Ovary (tissue), 7 donors: ENCODE measurements at regions not wholly inside any gene's neighbourhood (a gene's known extent, or its start where the extent isn't known, plus 50 kb on each side); places are given as distances from the start of the nearest gene placed in this dataset.

Experiments used
- DNase-seq, 5 donors: peaks; one replicate each; pipeline ENCODE4 v3.0.0-alpha.2; 2019 to 2020
- H3K27ac ChIP-seq, 2 donors: fragments of 200-600 bp; one replicate each; pipeline versions ENCODE4 v1.5.1 to v1.8.0; 2019 to 2022
- H3K27me3 ChIP-seq: fragments of 200-600 bp; one replicate; pipeline ENCODE4 v1.8.0; 2022
- H3K36me3 ChIP-seq: fragments of 200-600 bp; sonication (generic); one replicate; pipeline ENCODE4 v1.5.1; 2019
- H3K4me1 ChIP-seq: one replicate; pipeline ENCODE4 v1.8.1; 2013; ENCODE audit warnings: mild to moderate bottlenecking, moderate library complexity; ENCODE audit not compliant: insufficient read depth
- H3K4me3 ChIP-seq: fragments of 200-600 bp; sonication (generic); one replicate; pipeline ENCODE4 v1.5.1; 2017
- H3K9me3 ChIP-seq, 2 donors: fragments of 200-600 bp in 1 of 2; sonication (generic) in 1 of 2; one replicate each; pipeline versions ENCODE4 v1.5.1 to v1.8.1; 2013 to 2019; ENCODE audit warnings: mild to moderate bottlenecking in 1 of 2, moderate library complexity in 1 of 2
- CTCF ChIP-seq, 3 donors: fragments of 450-650 bp in 2 of 3; fragments of 200-600 bp in 1 of 3; IDR thresholded peaks; one replicate each; pipeline versions ENCODE4 v1.5.1 to v1.8.0; 2016 to 2022; ENCODE audit warnings: antibody characterized with exemption in 3 of 3, mild to moderate bottlenecking in 1 of 3
- EP300 ChIP-seq: sonication (generic); formaldehyde crosslinking; IDR thresholded peaks from one replicate; pipeline ENCODE4 v1.6.1; 2017; ENCODE audit warnings: antibody characterized with exemption
- POLR2A ChIP-seq: fragments of 450-650 bp; IDR thresholded peaks from one replicate; pipeline ENCODE4 v1.6.1; 2017; ENCODE audit warnings: antibody characterized with exemption, mild to moderate bottlenecking, moderate library complexity
- WGBS, 3 donors: extraction: QIAGEN DNeasy Blood & Tissue Kit in 1 of 3; methylation state at CpG; one replicate each; pipeline versions ENCODE4 v1.1.5 to v1.1.7; 2013 to 2017; 5-methylcytosine and 5-hydroxymethylcytosine counted together
- intact Hi-C, 4 donors: fragments of 100-400 bp; cut with DNase I; formaldehyde crosslinking; loops; one replicate each; pipeline versions ENCODE4 v1.11.0 to v1.15.1; 2022 to 2023
- donor health status: DM: no; HTN: no; CAD: no; lungs with moderate emphysema.
- donor health status: DM: no; HTN: no; CAD: no.
- donor health status: Bipolar disorder and iron deficiency.
- donor health status: DM: no; HTN: no; CAD: no.
- donor health status: DM: yes; HTN: yes; CAD: no.

GRCh38 chr5:86748538-86749105 lies 130.9 kb downstream of the COX7C start:
- intact Hi-C loops, result no loop called here
- TF ChIP-seq CTCF (IDR thresholded peaks at IDR 0.05) (no peak), EP300 (no peak), POLR2A (no peak)
- 40 to 57% (median 53%) methylated on average over 3 of the region's 3 CpGs for WGBS, 3 donors

GRCh38 chr5:86749841-86750240 lies 132.1 kb downstream of the COX7C start:
- TF ChIP-seq EP300 (no peak), CTCF (IDR thresholded peaks at IDR 0.05) (no peak), POLR2A (no peak)
- no peak for DNase-seq
- Histone ChIP-seq H3K9me3 (no peaks in the 10 kb centered on the region), H3K4me1 (no peaks in the 10 kb centered on the region), H3K27ac (no peak overlapping the region), H3K27me3 (no peaks in the 10 kb centered on the region), H3K4me3 (no peak overlapping the region), H3K36me3 (no peaks in the 10 kb centered on the region)
- intact Hi-C loops, result no loop called here

More at GRCh38 chr5:86748538-86749105, 130.9 kb downstream of the COX7C start:
- Histone ChIP-seq H3K4me3 (no peak overlapping the region), H3K27ac (no peak overlapping the region), H3K36me3 (no peaks in the 10 kb centered on the region), H3K27me3 (no peaks in the 10 kb centered on the region), H3K4me1 (no peaks in the 10 kb centered on the region), H3K9me3 (no peaks in the 10 kb centered on the region)
- DNase-seq, result no peak

GRCh38 chr5:86756839-86757238 lies 139.1 kb downstream of the COX7C start:
- Histone ChIP-seq H3K36me3 (no peaks in the 10 kb centered on the region), H3K27me3 (no peaks in the 10 kb centered on the region), H3K4me1 (no peaks in the 10 kb centered on the region), H3K9me3 (no peaks in the 10 kb centered on the region), H3K27ac (no peak overlapping the region), H3K4me3 (no peak overlapping the region)
- no peak for DNase-seq
- intact Hi-C loops, result no loop called here
- no peak for TF ChIP-seq EP300
- TF ChIP-seq POLR2A, result no peak
- no peak for TF ChIP-seq CTCF (IDR thresholded peaks at IDR 0.05)
- WGBS, 3 donors, result 92 to 100% (median 98%) methylated on average over 1 of the region's 1 CpG

- Histone ChIP-seq H3K36me3 (no peaks in the 10 kb centered on the region), H3K27ac (no peak overlapping the region)
- WGBS, 3 donors, result 32 to 35% (median 33%) methylated on average over 5 of the region's 5 CpGs
These were observed 140.1 kb downstream of the COX7C start for GRCh38 chr5:86757824-86758223.

More at GRCh38 chr5:86757824-86758223, 140.1 kb downstream of the COX7C start:
- H3K4me1 ChIP-seq, result no peaks in the 10 kb centered on the region
- no peaks in the 10 kb centered on the region for H3K9me3 ChIP-seq
- intact Hi-C loops, result no loop called here
- DNase-seq, result no peak
- TF ChIP-seq CTCF (IDR thresholded peaks at IDR 0.05) (no peak), EP300 (no peak), POLR2A (no peak)
- no peaks in the 10 kb centered on the region for H3K27me3 ChIP-seq
- H3K4me3 ChIP-seq, result no peak overlapping the region
